ENCODE measurements at regions not wholly inside any gene's neighbourhood (a gene's known extent, or its start where the extent isn't known, plus 50 kb on each side); places are given as distances from the start of the nearest gene placed in this dataset.

GRCh38 chr4:173837517-173837916 lies 307.5 kb upstream of the HAND2 start:
- Histone ChIP-seq H3K4me3 (no peak overlapping the region), H3K27me3 (no peaks in the 10 kb centered on the region), H3K27ac (no peak overlapping the region), H3K36me3 (no peaks in the 10 kb centered on the region), H3K4me1 (no peaks in the 10 kb centered on the region), H3K9me3 (peaks cover 4% of the 10 kb centered on the region)
- no peak for DNase-seq (ENCODE audit: low spot score in 2 of 2)
- TF ChIP-seq POLR2AphosphoS5 (IDR thresholded peaks at IDR 0.05) (no peak), POLR2A (IDR thresholded peaks at IDR 0.05) (no peak)
- 84% methylated on average over 3 of the region's 3 CpGs for WGBS

GRCh38 chr4:173835903-173836302 lies 305.9 kb upstream of the HAND2 start:
- Histone ChIP-seq H3K27ac (no peak overlapping the region), H3K36me3 (no peaks in the 10 kb centered on the region), H3K4me1 (no peaks in the 10 kb centered on the region), H3K9me3 (no peaks in the 10 kb centered on the region), H3K27me3 (no peaks in the 10 kb centered on the region), H3K4me3 (no peak overlapping the region)
- no peak for TF ChIP-seq EP300 (IDR thresholded peaks at IDR 0.05)
- no peak for TF ChIP-seq POLR2AphosphoS5 (IDR thresholded peaks at IDR 0.05)
- no peak for TF ChIP-seq CTCF (IDR thresholded peaks at IDR 0.05)
- no peak for TF ChIP-seq POLR2A (IDR thresholded peaks at IDR 0.05)
- DNase-seq (ENCODE audit: low spot score in 2 of 2): no peak
- 62% methylated on average over 4 of the region's 4 CpGs for WGBS

- H3K4me1 ChIP-seq: no peaks in the 10 kb centered on the region
- H3K9me3 ChIP-seq: no peaks in the 10 kb centered on the region
- no peaks in the 10 kb centered on the region for H3K36me3 ChIP-seq
- no peak overlapping the region for H3K4me3 ChIP-seq
- DNase-seq (ENCODE audit: low spot score in 2 of 2): no peak
- no peaks in the 10 kb centered on the region for H3K27me3 ChIP-seq
- 74% methylated on average over 1 of the region's 1 CpG for WGBS
- H3K27ac ChIP-seq: no peak overlapping the region
- TF ChIP-seq EP300 (IDR thresholded peaks at IDR 0.05) (no peak), POLR2A (IDR thresholded peaks at IDR 0.05) (no peak), POLR2AphosphoS5 (IDR thresholded peaks at IDR 0.05) (no peak), CTCF (IDR thresholded peaks at IDR 0.05) (no peak)
Measured at GRCh38 chr4:173834151-173834550, 304.1 kb upstream of the HAND2 start.

- H3K4me1 ChIP-seq: no peaks in the 10 kb centered on the region
- H3K27me3 ChIP-seq: no peaks in the 10 kb centered on the region
- H3K4me3 ChIP-seq: no peak overlapping the region
- H3K9me3 ChIP-seq: no peaks in the 10 kb centered on the region
- 95% methylated on average over 4 of the region's 4 CpGs for WGBS
- H3K27ac ChIP-seq: no peak overlapping the region
- no peak for DNase-seq (ENCODE audit: low spot score in 2 of 2)
- TF ChIP-seq POLR2A (IDR thresholded peaks at IDR 0.05): no peak
- TF ChIP-seq CTCF (IDR thresholded peaks at IDR 0.05): no peak
- TF ChIP-seq EP300 (IDR thresholded peaks at IDR 0.05): no peak
- no peak for TF ChIP-seq POLR2AphosphoS5 (IDR thresholded peaks at IDR 0.05)
- H3K36me3 ChIP-seq: no peaks in the 10 kb centered on the region
Measured at GRCh38 chr4:173829565-173829964, 299.5 kb upstream of the HAND2 start.

- H3K27me3 ChIP-seq: no peaks in the 10 kb centered on the region
- DNase-seq (ENCODE audit: low spot score in 2 of 2): no peak
- no peak overlapping the region for H3K27ac ChIP-seq
- H3K4me1 ChIP-seq: no peaks in the 10 kb centered on the region
- no peak for TF ChIP-seq POLR2AphosphoS5 (IDR thresholded peaks at IDR 0.05)
- no peak for TF ChIP-seq CTCF (IDR thresholded peaks at IDR 0.05)
- no peak for TF ChIP-seq POLR2A (IDR thresholded peaks at IDR 0.05)
- TF ChIP-seq EP300 (IDR thresholded peaks at IDR 0.05): no peak
- no peak overlapping the region for H3K4me3 ChIP-seq
- no peaks in the 10 kb centered on the region for H3K9me3 ChIP-seq
- 59% methylated on average over 2 of the region's 2 CpGs for WGBS
- H3K36me3 ChIP-seq: no peaks in the 10 kb centered on the region
Measured at GRCh38 chr4:173827707-173828106, 297.7 kb upstream of the HAND2 start.

- TF ChIP-seq POLR2A (IDR thresholded peaks at IDR 0.05): no peak
- TF ChIP-seq CTCF (IDR thresholded peaks at IDR 0.05): no peak
- TF ChIP-seq EP300 (IDR thresholded peaks at IDR 0.05): no peak
- TF ChIP-seq POLR2AphosphoS5 (IDR thresholded peaks at IDR 0.05): no peak
- Histone ChIP-seq H3K27ac (no peak overlapping the region), H3K36me3 (no peaks in the 10 kb centered on the region), H3K4me1 (no peaks in the 10 kb centered on the region), H3K9me3 (no peaks in the 10 kb centered on the region), H3K4me3 (no peak overlapping the region), H3K27me3 (no peaks in the 10 kb centered on the region)
- 61% methylated on average over 3 of the region's 3 CpGs for WGBS
- DNase-seq (ENCODE audit: low spot score in 2 of 2): no peak
Measured at GRCh38 chr4:173821876-173822275, 291.8 kb upstream of the HAND2 start.
